ENCODE measurements at regions not wholly inside any gene's neighbourhood (a gene's known extent, or its start where the extent isn't known, plus 50 kb on each side); places are given as distances from the start of the nearest gene placed in this dataset.

- DNase-seq = no peak
These were observed 55.4 kb upstream of the RNF180 start for GRCh38 chr5:64110222-64110621.

- no peak for DNase-seq
These were observed 57.0 kb upstream of the RNF180 start for GRCh38 chr5:64108674-64109073.

GRCh38 chr5:64100203-64100602, 65.4 kb upstream of the RNF180 start:
- DNase-seq = no peak

- no peak for DNase-seq
These were observed 68.9 kb upstream of the RNF180 start for GRCh38 chr5:64096771-64097170.

GRCh38 chr5:64077589-64077988, 88.1 kb upstream of the RNF180 start:
- DNase-seq = no peak

GRCh38 chr5:64074533-64074932, 91.1 kb upstream of the RNF180 start:
- peak in 3 of 4 experiments; percentile 17 to 20 (median 19) for DNase-seq

GRCh38 chr5:64069486-64069885, 96.2 kb upstream of the RNF180 start:
- no peak for DNase-seq

GRCh38 chr5:64050296-64050695, 88.1 kb upstream of the HTR1A start:
- no peak for DNase-seq

- DNase-seq = no peak
These were observed 78.2 kb upstream of the HTR1A start for GRCh38 chr5:64040490-64040889.

- no peak for DNase-seq
These were observed 64.2 kb upstream of the HTR1A start for GRCh38 chr5:64026493-64026892.

- DNase-seq = no peak
These were observed 57.5 kb upstream of the HTR1A start for GRCh38 chr5:64019746-64020145.

- DNase-seq = no peak
These were observed 56.7 kb upstream of the HTR1A start for GRCh38 chr5:64018966-64019365.

- no peak for DNase-seq
These were observed 53.6 kb upstream of the HTR1A start for GRCh38 chr5:64015824-64016223.

All from suppressor macrophage (primary cell).